ENCODE measurements at regions not wholly inside any gene's neighbourhood (a gene's known extent, or its start where the extent isn't known, plus 50 kb on each side); places are given as distances from the start of the nearest gene placed in this dataset.

DNA sequence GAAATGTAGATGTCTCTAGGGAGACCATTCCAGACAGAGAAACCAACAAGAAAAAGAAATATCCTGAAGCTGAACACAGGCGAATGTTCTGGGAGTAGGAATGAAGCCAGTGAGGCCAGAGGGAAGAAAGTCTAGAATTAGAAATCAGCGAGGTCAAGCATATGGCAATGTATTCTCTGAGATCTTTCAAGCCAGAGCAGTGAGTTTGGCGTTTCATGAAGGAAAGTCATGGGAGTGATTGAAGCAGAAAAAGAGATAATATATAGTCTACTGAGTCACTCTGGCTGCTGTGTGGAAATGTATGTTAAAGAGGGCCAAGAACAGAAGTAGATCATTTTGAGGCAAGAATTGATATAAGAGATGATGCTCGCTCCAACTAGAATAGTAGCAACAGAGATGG, 576.0 kb downstream of the PCDH17 start:
- H3K27ac ChIP-seq (ENCODE audit: insufficient read depth, low read depth, low read length, poor library complexity, severe bottlenecking) = no peak overlapping the region
- WGBS, 2 experiments = 95 to 96% methylated on average over 4 of the region's 4 CpGs
- no peaks in the 10 kb centered on the region for H3K4me1 ChIP-seq (ENCODE audit: control insufficient read depth, insufficient read depth, low read length)
- H3K27me3 ChIP-seq (ENCODE audit: control insufficient read depth, insufficient read depth, low read length, poor library complexity, severe bottlenecking) = no peaks in the 10 kb centered on the region
- H3K9me3 ChIP-seq (ENCODE audit: control insufficient read depth, low read length) = no peaks in the 10 kb centered on the region
- no peaks in the 10 kb centered on the region for H3K36me3 ChIP-seq (ENCODE audit: control insufficient read depth, insufficient read depth, low read length)
- H3K4me3 ChIP-seq (ENCODE audit: insufficient read depth, low read depth, low read length) = no peak overlapping the region

DNA sequence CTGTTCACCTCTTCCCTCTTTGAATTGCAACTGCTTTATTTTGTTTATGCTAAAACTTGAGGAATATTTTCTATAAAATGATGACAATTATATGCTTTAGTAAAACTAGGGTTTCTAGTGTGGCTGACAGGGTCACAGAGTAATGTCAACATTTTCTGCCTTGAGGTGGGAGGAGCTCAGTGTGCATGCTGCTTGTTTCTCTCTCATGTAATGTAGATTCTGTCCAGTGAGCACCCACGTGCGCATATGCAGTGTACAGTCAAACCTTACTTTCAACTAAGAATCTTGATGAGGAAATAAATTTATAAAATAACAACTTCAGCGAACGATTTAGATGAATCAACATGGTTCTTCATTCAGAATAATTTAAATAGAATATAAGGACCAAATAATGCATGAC, 603.9 kb downstream of the PCDH17 start:
- Histone ChIP-seq H3K4me1 (ENCODE audit: control insufficient read depth, insufficient read depth, low read length) (no peaks in the 10 kb centered on the region), H3K9me3 (ENCODE audit: control insufficient read depth, low read length) (no peaks in the 10 kb centered on the region), H3K27me3 (ENCODE audit: control insufficient read depth, insufficient read depth, low read length, poor library complexity, severe bottlenecking) (no peaks in the 10 kb centered on the region), H3K27ac (ENCODE audit: insufficient read depth, low read depth, low read length, poor library complexity, severe bottlenecking) (no peak overlapping the region), H3K36me3 (ENCODE audit: control insufficient read depth, insufficient read depth, low read length) (no peaks in the 10 kb centered on the region), H3K4me3 (ENCODE audit: insufficient read depth, low read depth, low read length) (no peak overlapping the region)
- WGBS, 2 experiments = 75% methylated on average over 2 of the region's 4 CpGs; no CpG with 5 or more reads in 1 of the 2 experiments

DNA sequence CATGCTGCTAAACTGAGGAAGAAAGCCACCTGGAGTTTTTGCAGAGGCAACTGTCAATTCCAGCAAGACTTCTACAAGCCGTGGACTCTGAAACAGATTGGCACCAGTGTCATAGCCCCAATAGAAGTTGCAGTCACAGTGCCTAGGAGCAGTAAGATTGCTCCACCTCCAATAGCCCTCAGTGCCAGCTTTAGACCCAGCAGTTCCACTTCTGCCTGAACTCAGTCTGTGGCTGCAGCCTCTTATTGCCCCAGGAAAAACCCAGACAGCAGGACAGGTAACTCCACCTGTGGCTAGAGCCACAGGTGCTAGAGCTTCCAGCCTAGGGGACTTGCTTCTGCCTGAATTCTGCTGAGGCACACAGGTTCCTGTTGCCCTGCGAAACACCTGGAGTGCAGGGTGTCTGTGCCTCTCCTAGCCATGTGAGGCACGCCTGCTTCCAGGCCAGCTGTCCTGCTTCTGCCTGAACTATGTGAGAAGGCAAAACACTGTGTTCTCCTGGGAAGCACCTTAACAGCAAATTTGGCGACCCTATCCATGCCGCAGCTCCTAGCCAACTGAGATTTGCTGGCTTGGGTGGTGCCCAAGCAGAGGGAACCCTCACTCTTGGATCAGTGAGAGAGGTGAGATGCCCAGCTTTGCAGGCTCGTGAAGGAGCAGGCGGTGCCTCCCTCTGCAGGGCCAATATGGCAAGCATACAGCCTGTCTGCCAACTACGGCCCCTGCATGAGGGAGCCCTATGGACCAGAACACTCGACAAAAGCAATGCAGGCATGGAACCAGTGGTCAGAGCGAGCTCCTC, 607.6 kb downstream of the PCDH17 start:
- Histone ChIP-seq H3K9me3 (ENCODE audit: control insufficient read depth, low read length) (no peaks in the 10 kb centered on the region), H3K27me3 (ENCODE audit: control insufficient read depth, insufficient read depth, low read length, poor library complexity, severe bottlenecking) (no peaks in the 10 kb centered on the region), H3K4me1 (ENCODE audit: control insufficient read depth, insufficient read depth, low read length) (no peaks in the 10 kb centered on the region), H3K36me3 (ENCODE audit: control insufficient read depth, insufficient read depth, low read length) (no peaks in the 10 kb centered on the region), H3K27ac (ENCODE audit: insufficient read depth, low read depth, low read length, poor library complexity, severe bottlenecking) (no peak overlapping the region), H3K4me3 (ENCODE audit: insufficient read depth, low read depth, low read length) (no peak overlapping the region)
- 94% methylated on average over 10 of the region's 10 CpGs for WGBS, 2 experiments

DNA sequence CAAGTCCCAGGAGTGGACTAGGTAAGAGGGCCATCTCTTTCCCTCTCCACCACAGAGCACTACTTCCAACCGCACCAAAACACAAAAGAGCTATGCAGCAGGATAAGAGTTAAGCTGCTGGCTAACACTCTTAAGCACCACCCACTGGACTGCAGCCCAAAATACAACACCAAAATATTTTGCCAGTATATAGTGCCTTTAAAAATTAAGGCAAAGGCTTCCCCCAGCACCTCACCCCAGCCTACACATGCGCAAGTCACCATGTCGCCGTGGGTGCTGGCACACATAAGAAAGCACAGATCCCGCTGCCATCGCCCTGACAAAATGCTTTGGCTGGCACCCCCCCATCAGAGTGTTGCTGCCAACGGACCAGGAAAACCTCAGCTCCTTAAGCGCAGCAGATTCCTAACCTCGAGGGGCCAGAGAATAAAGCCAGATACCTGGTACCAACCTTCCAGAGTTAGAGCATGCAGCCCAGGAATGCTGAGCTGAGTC, 608.3 kb downstream of the PCDH17 start:
- H3K27me3 ChIP-seq (ENCODE audit: control insufficient read depth, insufficient read depth, low read length, poor library complexity, severe bottlenecking) = no peaks in the 10 kb centered on the region
- H3K4me1 ChIP-seq (ENCODE audit: control insufficient read depth, insufficient read depth, low read length) = no peaks in the 10 kb centered on the region
- H3K9me3 ChIP-seq (ENCODE audit: control insufficient read depth, low read length) = no peaks in the 10 kb centered on the region
- H3K27ac ChIP-seq (ENCODE audit: insufficient read depth, low read depth, low read length, poor library complexity, severe bottlenecking) = no peak overlapping the region
- 93 to 95% methylated on average over 9 of the region's 9 CpGs for WGBS, 2 experiments
- no peaks in the 10 kb centered on the region for H3K36me3 ChIP-seq (ENCODE audit: control insufficient read depth, insufficient read depth, low read length)
- H3K4me3 ChIP-seq (ENCODE audit: insufficient read depth, low read depth, low read length) = no peak overlapping the region

DNA sequence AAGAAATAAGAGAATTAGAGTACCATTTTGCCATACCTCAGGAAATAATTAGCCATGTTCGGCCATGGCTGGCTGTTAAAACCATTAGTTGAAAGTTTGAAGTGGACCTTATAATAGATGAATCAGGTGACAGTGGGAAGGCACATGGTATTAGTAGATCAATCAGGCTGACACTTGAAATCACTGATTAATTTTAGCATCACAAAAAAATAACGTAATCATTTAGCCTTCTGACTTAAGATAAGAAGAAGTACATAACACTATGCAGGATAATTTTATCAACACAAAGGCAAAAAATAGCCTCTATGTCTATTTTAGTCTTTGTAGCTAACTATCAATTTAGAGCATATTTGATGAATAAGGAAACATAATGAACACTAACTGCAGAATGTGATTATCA, 615.5 kb downstream of the PCDH17 start:
- 96 to 100% methylated on average over 2 of the region's 2 CpGs for WGBS, 2 experiments
- H3K36me3 ChIP-seq (ENCODE audit: control insufficient read depth, insufficient read depth, low read length) = no peaks in the 10 kb centered on the region
- H3K27ac ChIP-seq (ENCODE audit: insufficient read depth, low read depth, low read length, poor library complexity, severe bottlenecking) = no peak overlapping the region
- H3K4me1 ChIP-seq (ENCODE audit: control insufficient read depth, insufficient read depth, low read length) = no peaks in the 10 kb centered on the region
- H3K27me3 ChIP-seq (ENCODE audit: control insufficient read depth, insufficient read depth, low read length, poor library complexity, severe bottlenecking) = no peaks in the 10 kb centered on the region
- H3K4me3 ChIP-seq (ENCODE audit: insufficient read depth, low read depth, low read length) = no peak overlapping the region
- no peaks in the 10 kb centered on the region for H3K9me3 ChIP-seq (ENCODE audit: control insufficient read depth, low read length)

DNA sequence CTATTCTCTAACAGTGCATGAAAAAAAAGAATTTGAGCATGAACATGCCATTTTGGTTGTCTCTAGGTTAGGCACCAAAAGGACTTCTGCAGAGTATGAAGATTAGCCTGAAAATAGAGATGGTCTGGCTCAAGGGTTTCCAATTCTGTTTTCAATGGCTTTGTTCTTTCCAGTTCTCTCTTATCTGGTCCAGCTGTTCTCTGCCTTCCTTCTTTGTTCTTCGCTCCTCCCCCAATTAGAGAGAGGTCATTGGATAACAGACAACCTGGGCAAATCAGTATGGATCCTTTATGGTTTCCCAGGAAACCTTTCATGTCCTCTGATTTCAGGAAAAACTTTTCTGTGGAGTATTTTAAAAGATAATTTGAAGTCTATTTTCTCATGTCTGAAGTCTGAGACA, 623.4 kb downstream of the PCDH17 start:
- Histone ChIP-seq H3K27me3 (ENCODE audit: control insufficient read depth, insufficient read depth, low read length, poor library complexity, severe bottlenecking) (no peaks in the 10 kb centered on the region), H3K36me3 (ENCODE audit: control insufficient read depth, insufficient read depth, low read length) (no peaks in the 10 kb centered on the region), H3K4me3 (ENCODE audit: insufficient read depth, low read depth, low read length) (no peak overlapping the region), H3K9me3 (ENCODE audit: control insufficient read depth, low read length) (no peaks in the 10 kb centered on the region), H3K4me1 (ENCODE audit: control insufficient read depth, insufficient read depth, low read length) (no peaks in the 10 kb centered on the region), H3K27ac (ENCODE audit: insufficient read depth, low read depth, low read length, poor library complexity, severe bottlenecking) (peak overlapping the region; percentile 88)
- WGBS, 2 experiments = 56 to 83% methylated on average over 1 of the region's 1 CpG

DNA sequence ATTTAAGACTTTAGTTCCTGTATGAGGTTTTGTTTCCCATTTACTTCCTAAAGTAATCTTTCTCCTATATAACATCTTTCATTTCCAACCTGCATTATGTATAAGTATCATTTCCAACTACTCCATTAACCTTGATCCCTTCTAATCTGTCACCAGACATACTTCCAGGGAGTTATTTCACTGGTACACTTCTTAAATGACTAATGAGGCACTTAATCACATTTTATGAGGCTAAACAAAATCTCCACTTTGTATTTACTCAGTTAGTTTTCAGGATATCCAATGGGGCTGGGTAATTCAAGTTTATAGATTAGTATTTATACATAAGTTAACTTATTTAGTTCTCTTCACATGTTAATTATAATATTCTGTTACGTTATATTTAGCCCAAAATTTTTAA, 634.7 kb downstream of the PCDH17 start:
- Histone ChIP-seq H3K27me3 (ENCODE audit: control insufficient read depth, insufficient read depth, low read length, poor library complexity, severe bottlenecking) (no peaks in the 10 kb centered on the region), H3K4me3 (ENCODE audit: insufficient read depth, low read depth, low read length) (no peak overlapping the region), H3K27ac (ENCODE audit: insufficient read depth, low read depth, low read length, poor library complexity, severe bottlenecking) (no peak overlapping the region), H3K9me3 (ENCODE audit: control insufficient read depth, low read length) (no peaks in the 10 kb centered on the region), H3K4me1 (ENCODE audit: control insufficient read depth, insufficient read depth, low read length) (no peaks in the 10 kb centered on the region), H3K36me3 (ENCODE audit: control insufficient read depth, insufficient read depth, low read length) (no peaks in the 10 kb centered on the region)
- WGBS, 2 experiments = no CpG with 5 or more reads among the region's 1 CpG

DNA sequence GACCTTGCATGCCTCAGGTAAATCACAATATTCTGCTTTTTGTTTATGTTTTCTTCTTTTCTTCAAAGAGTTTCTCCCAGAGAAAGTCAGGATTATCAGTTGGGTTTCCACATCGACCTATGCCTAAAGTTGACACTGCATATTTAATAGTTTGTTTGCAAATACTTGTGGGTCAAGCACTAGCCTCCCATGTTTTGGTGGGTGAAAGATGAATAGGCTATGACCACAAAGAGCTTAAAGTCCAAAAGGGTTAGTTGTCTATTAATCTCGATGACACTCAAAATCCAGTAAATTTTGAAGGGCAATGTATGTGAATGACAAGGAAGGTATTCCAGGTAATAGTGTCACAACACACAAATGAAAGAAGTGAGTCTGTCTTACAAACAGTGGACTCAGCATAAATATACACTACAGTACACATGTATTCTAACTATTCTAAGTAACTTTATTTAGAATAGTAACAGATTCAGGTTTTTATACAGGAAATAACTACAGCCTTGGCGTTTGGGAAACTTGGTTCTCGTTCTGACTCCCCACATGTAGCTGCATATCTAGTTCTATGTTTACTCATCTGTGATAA, 667.1 kb downstream of the PCDH17 start:
- no peaks in the 10 kb centered on the region for H3K27me3 ChIP-seq (ENCODE audit: control insufficient read depth, insufficient read depth, low read length, poor library complexity, severe bottlenecking)
- H3K4me1 ChIP-seq (ENCODE audit: control insufficient read depth, insufficient read depth, low read length) = no peaks in the 10 kb centered on the region
- no peak overlapping the region for H3K27ac ChIP-seq (ENCODE audit: insufficient read depth, low read depth, low read length, poor library complexity, severe bottlenecking)
- WGBS, 2 experiments = 97 to 100% methylated on average over 3 to 4 of the region's 4 CpGs
- H3K9me3 ChIP-seq (ENCODE audit: control insufficient read depth, low read length) = no peaks in the 10 kb centered on the region
- H3K36me3 ChIP-seq (ENCODE audit: control insufficient read depth, insufficient read depth, low read length) = no peaks in the 10 kb centered on the region
- no peak overlapping the region for H3K4me3 ChIP-seq (ENCODE audit: insufficient read depth, low read depth, low read length)

DNA sequence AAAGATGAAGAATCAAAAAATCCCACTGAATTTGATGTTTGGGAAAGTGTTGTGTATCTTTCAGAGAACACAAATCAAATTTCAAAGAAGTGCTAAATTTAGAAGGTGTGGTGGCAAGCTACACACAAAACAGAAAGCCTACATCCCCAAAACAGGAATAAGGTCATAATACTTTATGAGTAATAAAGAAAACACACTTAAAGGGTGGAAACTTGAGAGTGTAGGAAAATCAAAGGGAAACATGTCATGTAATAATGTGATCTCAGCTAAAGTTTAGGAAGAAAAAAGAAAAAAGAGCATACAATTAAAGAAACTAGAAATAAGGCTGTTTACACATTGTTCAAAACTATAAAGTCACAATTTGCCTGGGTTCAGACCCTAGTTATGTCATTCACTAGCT, 668.7 kb downstream of the PCDH17 start:
- H3K4me1 ChIP-seq (ENCODE audit: control insufficient read depth, insufficient read depth, low read length) = no peaks in the 10 kb centered on the region
- no peaks in the 10 kb centered on the region for H3K27me3 ChIP-seq (ENCODE audit: control insufficient read depth, insufficient read depth, low read length, poor library complexity, severe bottlenecking)
- no peak overlapping the region for H3K27ac ChIP-seq (ENCODE audit: insufficient read depth, low read depth, low read length, poor library complexity, severe bottlenecking)
- H3K4me3 ChIP-seq (ENCODE audit: insufficient read depth, low read depth, low read length) = no peak overlapping the region
- no peaks in the 10 kb centered on the region for H3K9me3 ChIP-seq (ENCODE audit: control insufficient read depth, low read length)
- H3K36me3 ChIP-seq (ENCODE audit: control insufficient read depth, insufficient read depth, low read length) = no peaks in the 10 kb centered on the region

DNA sequence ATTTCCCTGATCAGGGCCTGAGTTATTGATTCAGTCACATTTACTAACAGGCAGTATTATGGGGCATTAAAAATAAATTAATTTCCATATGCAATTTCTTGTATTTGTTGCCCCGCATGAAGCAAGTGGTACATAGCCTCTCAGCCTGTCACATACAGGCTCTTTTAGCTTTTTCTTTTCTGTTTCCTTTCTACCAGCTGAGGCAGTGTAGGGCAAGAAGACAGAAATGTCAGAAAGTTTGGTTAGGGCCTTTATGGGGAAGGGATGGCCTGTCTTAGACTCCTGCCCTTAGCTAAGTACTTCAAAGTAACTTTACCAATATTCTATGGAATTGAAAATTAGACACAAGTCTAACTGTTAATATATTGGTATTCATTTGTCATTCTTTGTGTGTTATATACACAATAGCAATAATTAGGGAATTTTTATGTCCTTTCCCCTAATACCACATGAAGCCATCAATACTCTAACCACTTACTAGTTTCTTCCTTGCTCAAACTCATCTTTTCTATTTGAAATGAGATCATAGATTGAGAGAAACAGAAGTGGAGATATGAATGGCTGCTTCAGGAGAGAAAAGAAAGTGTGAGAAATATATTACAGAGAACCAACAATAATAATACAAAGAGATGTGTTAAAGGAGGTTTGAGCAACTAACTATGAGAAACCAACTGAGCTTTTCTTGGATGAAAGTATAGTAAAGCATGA, 669.6 kb downstream of the PCDH17 start:
- Histone ChIP-seq H3K36me3 (ENCODE audit: control insufficient read depth, insufficient read depth, low read length) (no peaks in the 10 kb centered on the region), H3K4me3 (ENCODE audit: insufficient read depth, low read depth, low read length) (no peak overlapping the region), H3K4me1 (ENCODE audit: control insufficient read depth, insufficient read depth, low read length) (no peaks in the 10 kb centered on the region), H3K9me3 (ENCODE audit: control insufficient read depth, low read length) (no peaks in the 10 kb centered on the region), H3K27ac (ENCODE audit: insufficient read depth, low read depth, low read length, poor library complexity, severe bottlenecking) (no peak overlapping the region), H3K27me3 (ENCODE audit: control insufficient read depth, insufficient read depth, low read length, poor library complexity, severe bottlenecking) (no peaks in the 10 kb centered on the region)
- 92 to 100% methylated on average over 1 of the region's 1 CpG for WGBS, 2 experiments

All from ectodermal cell (in vitro differentiated cells).